SW480 (cell line): ENCODE measurements at regions not wholly inside any gene's neighbourhood (a gene's known extent, or its start where the extent isn't known, plus 50 kb on each side); places are given as distances from the start of the nearest gene placed in this dataset.
"Not testable (repeated sequence)": the region's sequence is repeated elsewhere in the genome, so short reads cannot be mapped to it uniquely, and the experiment has no call there.

Experiments
- DNase-seq: peaks from one replicate; pipeline ENCODE4 v3.0.0-alpha.2; 2016; ENCODE audit warnings: low spot score

DNA sequence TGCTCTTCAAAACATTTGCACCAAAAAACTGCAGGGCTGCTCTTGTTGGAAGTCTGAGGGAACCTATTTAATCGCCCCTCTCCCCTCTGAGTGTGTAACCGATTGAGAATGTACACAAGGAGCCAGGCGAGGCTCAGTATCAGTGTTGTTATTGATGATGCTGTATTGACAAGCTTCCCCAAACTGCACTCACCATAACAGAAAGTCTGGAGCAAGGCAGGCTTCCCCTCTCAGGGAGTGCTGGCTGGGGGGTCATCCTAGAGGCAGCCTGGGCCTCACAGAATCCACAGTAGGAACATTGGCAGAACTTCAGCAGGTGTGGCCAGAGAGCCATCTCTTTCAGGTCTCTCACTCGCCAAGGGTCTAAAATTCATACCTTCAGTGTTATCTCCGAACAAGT, 58.1 kb upstream of the TUNAR start:
- no peak for DNase-seq

DNA sequence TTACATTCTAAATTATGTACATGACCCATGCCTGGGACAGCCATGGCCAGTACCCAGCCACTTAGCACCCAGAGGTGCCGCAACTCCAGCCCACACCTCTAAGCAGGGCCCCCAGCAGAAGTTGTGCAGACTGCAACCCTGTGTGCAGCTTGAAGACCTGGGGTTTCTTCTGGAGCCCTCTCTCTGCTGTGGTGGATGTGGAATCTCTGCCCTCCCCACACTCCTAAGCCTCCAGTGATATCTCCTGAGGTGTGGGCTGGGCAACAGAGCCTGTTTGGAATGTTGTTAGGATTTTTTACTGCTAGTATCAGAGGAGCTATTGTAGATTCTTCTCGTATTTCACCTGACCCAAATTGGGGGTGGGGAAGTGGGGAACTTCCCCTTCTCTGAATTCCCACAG, 59.4 kb upstream of the TUNAR start:
- no peak for DNase-seq

DNA sequence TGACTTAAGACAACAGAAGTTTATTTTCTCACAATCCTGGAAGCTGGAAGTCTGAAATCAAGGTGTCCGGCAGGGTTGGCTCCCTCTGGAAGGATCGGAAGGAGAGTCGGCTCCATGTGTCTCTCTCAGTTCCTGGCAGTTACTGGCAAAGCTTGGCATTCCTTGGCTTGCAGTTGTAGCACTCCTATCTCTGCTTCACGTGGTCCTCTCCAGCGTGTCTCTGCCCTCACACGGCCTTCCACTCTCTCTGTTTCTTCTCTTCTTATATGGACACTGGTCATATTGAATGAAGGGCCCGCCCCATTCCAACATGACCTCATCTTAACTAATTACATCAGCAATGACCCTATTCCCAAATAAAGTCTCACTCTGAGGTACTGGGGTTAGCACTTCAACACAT, 60.1 kb upstream of the TUNAR start:
- DNase-seq, result no peak

DNA sequence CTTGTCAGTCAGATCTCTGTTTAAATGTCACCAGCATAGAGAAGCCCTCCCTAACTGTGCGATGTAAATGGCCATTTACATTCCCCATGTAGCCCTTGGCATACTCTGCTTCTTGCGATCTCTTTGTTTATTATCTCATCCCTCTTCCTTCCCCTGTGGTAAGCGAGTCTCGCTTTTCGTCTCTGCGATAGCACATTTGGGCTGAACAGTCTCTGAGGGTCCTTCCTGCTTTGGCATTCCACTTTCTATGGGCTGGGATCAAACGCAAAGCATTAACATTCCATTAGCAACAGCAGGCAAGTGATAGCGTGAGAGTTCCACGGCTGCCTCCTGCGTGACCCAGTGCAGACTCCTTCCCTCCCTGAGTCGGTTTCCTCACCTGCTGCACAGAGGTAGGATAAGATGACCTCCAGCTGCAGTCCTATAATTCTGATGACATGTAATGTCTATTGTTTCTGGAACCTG, 61.4 kb upstream of the TUNAR start:
- no peak for DNase-seq

DNA sequence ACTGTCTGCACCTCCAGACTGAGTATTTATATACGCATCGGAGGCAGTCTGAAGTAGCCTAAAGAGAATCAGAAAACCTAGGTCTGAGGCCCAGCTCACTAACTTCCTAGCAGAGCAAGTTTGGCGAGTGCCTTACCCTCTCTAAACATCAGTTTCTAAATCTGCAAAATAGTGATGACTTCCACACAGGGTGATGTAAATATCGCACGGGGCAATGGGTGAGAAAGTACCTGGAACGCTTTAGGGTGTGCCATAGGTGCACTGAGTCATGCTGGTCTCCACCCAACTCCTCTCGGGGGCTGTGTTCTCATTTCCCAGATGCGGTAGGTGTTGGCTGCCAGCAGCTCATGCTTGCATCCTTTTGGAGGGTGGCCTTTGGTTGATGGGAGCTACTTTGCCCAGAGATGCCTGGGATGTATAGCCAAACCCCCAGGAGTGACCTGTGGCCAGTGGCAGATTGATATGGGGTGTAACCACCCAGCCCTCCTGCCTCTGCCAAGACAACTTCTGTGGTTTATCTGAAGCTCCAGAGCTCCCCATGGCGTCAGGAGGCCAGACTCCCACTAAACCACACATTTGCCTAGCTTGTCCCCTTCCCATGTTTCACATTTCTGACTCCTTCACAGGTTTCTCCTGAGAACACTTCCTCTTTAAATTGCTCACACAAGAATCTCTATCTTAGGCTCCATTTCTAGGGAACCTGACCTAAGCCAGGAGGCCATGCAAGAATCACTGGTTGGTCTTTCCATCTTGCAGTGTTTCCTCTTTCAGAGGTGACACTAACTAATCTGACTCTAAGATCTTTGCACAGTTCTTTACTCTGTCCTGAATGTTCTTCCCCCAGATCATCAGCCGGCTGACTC, 62.0 kb upstream of the TUNAR start:
- DNase-seq, result no peak

DNA sequence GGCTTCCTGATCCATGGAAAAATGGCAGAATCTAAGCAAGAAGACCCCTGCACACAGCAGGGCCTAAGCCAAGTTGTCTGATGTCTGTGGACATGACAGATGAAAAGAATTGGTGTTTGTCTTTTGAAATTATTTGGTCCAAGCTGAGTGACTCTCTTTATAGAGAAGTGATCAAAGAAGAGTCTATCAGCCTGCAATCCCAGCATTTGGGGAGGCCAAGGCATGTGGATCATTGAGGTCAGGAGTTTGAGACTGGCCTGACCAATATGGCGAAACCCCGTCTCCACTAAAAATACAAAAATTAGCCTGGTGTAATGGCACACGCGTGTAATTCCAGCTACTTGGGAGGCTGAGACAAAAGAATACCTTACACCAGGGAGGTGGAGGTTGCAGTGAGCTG, 64.8 kb upstream of the TUNAR start:
- no peak for DNase-seq

DNA sequence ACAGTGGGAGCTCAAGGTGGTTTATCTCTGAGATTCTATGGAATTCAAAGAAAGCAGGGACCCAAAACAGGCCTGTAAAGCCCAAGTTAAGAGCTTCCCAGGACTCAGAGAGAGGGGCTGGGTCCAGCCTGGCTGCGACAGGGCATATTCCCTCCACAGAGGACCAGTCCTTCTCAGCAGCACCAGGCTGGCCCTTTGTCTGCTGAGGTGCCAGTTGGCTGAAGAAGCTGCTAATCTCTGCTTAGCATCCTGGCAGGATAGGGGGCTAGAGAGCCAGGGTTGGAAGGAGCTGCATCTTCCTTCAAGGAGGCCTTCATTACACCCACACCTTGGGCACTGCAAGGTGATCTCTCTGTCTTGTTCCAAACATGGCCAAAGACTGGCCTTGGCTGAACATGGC, 68.3 kb upstream of the TUNAR start:
- DNase-seq, result no peak

DNA sequence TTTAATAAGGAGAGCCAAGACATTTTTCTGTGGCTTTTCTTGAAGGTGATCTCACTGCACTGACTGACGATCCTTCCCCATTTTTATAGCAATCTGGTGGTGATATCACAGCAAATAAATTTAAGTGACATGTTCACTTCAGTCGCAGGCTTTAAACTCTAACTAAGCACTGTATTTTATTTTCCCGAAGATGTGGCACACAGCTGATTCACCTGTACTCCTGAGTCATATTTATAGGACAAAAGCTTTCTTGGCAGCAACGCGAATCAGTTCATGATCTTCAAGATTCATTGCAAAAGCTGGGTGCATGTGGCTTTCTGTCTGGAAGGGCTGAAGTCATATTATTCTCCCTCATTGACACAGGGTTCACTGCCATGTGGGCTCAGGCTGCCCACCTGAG, 79.8 kb upstream of the TUNAR start:
- no peak for DNase-seq

DNA sequence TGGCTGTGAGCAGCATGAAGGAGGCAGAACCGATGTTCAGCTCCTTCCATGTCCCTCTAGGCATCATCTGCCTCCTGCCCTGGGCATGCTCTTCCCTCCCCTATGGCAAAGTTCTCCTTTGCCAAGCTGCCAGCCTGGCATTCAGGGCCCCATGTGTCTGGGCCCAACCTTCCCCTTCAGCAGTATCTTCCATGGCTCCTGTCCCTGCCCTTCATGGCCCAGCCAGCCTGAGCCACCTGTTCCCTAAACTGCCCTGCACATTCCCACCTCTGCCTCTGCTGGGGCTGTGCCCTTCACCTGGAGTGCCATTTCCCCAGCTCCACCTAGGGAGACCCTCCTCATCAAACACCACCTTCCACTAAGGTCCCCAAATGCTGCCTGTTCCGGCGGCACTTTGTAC, 74.0 kb upstream of the TCL1A start:
- no peak for DNase-seq

DNA sequence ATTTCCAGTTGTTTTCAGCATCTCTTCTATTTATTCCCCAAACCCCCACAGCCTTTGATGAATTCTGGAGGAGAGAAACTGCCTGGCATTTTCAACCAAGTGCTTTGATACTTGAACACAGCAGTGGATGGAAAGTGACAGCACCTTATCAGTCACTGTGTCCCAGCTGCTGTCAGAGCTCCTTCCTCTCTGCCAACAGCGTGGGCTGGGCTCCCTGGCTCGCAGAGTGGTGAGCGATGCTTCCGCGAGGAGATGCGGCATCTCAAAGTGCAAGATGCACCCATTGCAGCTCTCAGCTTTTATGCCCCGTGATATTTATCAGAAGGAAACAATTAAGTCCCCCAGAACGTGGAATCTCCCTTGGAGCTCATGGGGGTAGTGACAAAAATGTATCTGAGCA, 72.6 kb upstream of the TCL1A start:
- no peak for DNase-seq

DNA sequence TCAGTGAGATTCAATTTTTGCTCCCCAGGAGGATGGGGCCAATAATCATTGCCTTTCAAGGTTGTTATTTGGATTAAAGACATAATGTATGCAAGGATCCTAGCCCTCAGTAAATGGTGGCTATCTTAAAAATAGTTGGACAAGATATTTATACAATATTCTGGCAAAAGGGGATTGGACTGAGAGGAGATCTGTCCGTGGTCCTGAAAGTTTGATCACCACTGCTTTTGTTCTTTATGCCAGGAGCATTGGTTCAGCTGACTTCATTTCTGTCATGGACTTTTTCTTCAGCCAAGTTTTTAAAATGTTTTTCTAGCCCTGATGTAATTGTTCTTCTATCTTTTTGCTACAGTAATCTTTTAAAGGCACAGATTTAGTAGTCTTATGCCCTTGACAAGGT, 70.2 kb upstream of the TCL1A start:
- peak; percentile 42 for DNase-seq

DNA sequence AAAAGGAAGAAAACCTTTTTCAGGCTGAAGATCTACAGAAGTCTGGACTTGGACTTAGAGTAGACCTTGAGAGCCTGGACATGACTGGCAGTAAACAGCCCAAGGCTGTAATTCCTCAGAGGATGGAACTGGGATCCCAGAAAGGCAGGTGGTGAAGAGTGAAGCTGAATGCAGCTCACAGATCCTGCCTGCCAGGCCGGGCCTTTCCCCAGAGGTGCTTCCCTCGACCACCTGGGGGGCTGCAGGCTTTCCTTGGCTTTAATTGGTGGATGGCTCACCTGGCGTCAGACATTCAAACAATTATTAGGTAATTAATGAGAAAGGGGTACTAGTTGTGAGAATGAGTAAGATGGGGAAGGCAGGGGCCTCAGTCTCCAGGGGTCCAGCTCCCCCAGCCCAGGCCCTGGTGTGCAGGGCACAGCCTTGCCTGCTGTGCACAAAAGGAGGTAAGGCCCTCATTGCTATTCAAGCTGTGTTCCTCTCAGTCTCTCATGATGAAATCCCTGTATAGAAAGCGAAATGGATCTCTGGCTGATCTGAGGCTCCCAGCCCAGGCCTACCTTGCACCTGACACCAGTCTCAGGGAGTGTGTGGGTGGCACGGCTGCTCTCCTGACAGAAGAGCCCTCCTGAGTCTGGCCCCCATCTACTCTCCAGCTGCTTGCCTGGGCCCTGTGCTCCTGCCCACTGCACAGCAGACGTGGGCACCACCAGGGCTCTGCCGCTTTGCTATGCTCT, 63.0 kb upstream of the TCL1A start:
- DNase-seq, result no peak

DNA sequence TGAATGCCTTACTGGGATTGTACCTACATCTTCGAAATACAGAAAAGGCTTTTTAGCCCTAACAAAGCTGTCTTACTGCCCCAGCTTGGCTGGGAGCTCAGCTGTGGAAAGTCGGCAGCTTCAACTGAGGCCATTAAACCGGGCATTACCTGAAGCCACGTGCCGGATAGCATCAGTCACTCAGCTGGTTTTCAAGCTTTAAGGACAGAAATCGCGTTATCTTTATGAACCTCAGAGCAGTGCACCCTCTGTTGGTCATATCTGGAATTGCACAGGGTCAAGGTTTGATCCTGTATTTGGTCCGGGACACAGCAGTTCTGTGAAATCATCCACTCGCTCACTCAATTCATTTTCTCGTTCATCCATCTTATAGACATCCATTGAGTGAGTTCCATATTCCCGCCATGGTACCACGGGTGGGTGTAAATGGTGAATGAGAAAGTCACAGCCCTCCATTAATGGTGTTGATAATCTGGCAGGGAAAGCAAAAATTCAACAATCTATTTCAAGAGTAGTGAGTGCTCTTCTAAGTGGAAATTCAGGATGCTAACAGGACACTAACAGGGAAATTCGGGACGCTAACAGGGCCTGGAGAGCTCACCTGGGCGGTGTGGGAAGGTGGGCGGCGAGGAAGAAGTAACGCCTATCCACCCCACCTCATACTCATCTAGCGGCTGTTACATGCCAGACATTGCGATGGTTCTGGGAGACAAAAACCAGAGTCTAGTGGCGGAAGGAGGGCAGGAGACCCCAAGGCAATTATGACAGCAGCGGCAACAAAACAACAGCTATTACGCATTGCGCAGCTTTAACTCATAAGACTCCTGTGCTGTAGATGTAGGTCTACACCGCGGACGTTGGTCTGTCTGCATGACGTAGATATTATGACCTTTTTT, 60.6 kb upstream of the TCL1A start:
- peak; percentile 60 for DNase-seq

DNA sequence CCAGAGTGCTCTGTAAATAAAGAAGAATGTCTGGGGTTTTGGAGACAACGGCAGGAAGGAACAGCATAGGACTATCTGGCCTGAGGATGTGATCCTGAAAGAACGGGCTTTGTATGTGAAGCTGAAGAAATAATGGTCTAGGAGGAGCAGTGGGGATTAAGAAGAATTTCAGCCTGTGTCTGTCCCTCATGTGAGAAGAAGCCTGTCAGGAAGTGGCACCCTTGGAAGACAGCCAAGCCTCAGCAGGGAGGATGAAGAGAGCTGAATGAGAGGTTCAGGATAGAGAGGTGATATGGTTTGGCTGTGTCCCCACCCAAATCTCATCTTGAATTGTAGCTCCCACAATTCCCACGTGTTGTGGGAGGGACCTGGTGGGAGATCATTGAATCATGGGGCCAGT, 56.9 kb upstream of the TCL1A start:
- no peak for DNase-seq

DNA sequence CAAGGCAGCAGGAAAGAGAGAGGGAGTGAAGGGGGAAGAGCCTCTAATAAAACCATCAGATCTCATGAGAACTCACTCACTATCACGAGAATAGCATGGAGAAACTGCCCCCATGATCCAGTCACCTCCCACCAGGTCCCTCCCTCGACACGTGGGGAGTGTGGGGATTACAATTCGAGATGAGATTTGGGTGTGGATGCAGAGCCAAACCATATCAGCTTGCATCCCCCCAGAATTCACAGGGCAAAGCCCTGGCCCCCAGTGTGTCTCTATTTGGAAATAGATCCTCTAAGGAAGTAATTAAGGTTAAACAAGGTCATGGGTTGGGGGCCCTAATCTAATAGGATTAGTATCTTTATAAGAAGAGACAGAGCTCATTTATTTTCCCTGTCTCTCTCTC, 56.1 kb upstream of the TCL1A start:
- DNase-seq, result no peak

DNA sequence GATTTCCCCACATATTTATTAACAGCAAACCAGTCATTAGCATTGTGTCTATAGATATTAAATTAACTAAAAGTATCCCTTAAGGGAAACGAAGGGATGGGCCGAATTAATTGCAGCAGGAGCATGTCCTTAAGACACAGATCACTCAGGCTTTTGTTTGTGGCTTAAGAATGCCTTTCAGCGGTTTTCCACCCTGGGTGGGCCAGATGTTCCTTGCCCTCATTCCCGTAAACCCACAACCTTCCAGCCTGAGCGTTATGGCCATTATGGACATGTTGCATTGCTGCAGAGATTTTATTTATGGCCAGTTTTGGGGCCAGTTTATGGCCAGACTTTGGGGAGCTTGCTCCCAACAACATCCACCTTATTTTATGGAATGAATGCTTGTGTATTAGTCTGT, 55.5 kb upstream of the TCL1A start:
- not testable (repeated sequence) for DNase-seq

DNA sequence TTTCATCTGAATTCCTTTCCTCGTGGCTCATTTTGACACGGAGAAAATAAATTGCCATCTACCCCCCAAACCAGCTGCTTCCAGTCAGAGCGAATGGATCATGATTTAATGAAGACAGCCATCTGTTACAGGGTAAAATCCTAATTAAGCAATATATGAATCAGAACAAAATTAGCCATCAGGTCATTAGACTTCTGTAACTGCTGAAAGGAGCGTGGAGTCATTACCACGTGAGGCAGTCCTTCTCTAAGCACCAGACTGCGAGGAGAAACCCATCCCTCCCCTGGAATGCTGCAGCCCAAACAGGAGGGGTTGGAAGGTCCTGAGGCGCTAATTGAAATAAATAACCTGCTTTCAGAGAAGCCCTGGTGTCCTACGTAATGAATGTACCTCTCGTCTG, 51.1 kb upstream of the TCL1A start:
- no peak for DNase-seq

DNA sequence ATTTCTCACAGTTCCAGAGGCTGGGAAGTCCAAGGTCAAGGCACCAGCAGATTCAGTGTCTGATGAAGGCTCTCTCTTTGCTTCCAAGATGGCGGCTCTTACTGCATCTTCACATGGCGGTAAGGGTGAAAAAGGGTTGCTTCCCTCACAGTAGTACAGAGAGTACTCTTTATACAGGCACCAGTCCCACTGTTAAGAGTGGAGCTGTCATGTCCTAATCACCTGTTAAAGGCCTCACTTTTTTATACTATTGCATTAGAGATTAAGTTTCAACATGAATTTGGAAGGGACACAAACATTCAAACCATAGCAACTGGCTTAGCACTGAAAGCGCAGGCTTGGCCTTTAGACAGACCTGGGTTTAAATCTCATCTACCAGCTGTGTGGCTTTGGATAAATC, 50.0 kb upstream of the TCL1A start:
- no peak for DNase-seq
